WERI-Rb-1 (cell line): ENCODE measurements at regions not wholly inside any gene's neighbourhood (a gene's known extent, or its start where the extent isn't known, plus 50 kb on each side); places are given as distances from the start of the nearest gene placed in this dataset.

Experiments used
- DNase-seq: peaks from one replicate; pipeline ENCODE4 v3.0.0-alpha.2; 2020
- H3K27ac ChIP-seq: fragments of 250-450 bp; sonication (Bioruptor Pico); 2 replicates; pipeline ENCODE4 v1.5.1; 2020; ENCODE audit warnings: mild to moderate bottlenecking, moderate library complexity
- H3K27me3 ChIP-seq: fragments of 250-450 bp; sonication (Bioruptor Pico); 2 replicates; pipeline ENCODE4 v1.5.1; 2021; ENCODE audit warnings: mild to moderate bottlenecking, low read depth, moderate library complexity; ENCODE audit not compliant: insufficient read depth, severe bottlenecking
- H3K36me3 ChIP-seq: fragments of 250-450 bp; sonication (Bioruptor Pico); 2 replicates; pipeline ENCODE4 v1.5.1; 2020; ENCODE audit warnings: mild to moderate bottlenecking, moderate library complexity
- H3K4me3 ChIP-seq: 2 replicates; pipeline ENCODE4 v1.5.1; 2011; ENCODE audit warnings: low read depth, mild to moderate bottlenecking, control low read depth, low read length
- H3K9me3 ChIP-seq: fragments of 250-450 bp; sonication (Bioruptor Pico); 2 replicates; pipeline ENCODE4 v1.5.1; 2021; ENCODE audit warnings: mild to moderate bottlenecking, moderate library complexity; ENCODE audit not compliant: severe bottlenecking
- CTCF ChIP-seq: IDR thresholded peaks from 2 replicates; pipeline ENCODE4 v1.5.1; 2011; ENCODE audit warnings: low read depth, mild to moderate bottlenecking, control low read depth, inconsistent platforms, low read length

GRCh38 chr12:63068857-63069442, 82.1 kb downstream of the AVPR1A start:
- no peaks in the 10 kb centered on the region for H3K27me3 ChIP-seq
- H3K27ac ChIP-seq, result no peak overlapping the region
- DNase-seq, result no peak
- TF ChIP-seq CTCF, result peak; percentile 27; the same call in 1 of the 2 replicates
- no peak overlapping the region for H3K4me3 ChIP-seq
- H3K9me3 ChIP-seq, result no peaks in the 10 kb centered on the region
- H3K36me3 ChIP-seq, result no peaks in the 10 kb centered on the region

- TF ChIP-seq CTCF, result no peak
- H3K4me3 ChIP-seq, result no peak overlapping the region
- no peaks in the 10 kb centered on the region for H3K9me3 ChIP-seq
- no peaks in the 10 kb centered on the region for H3K27me3 ChIP-seq
- H3K36me3 ChIP-seq, result no peaks in the 10 kb centered on the region
- no peak overlapping the region for H3K27ac ChIP-seq
- no peak for DNase-seq
These were observed 84.2 kb downstream of the AVPR1A start for GRCh38 chr12:63066782-63067181.

GRCh38 chr12:63066136-63066535, 84.9 kb downstream of the AVPR1A start:
- Histone ChIP-seq H3K27me3 (no peaks in the 10 kb centered on the region), H3K27ac (no peak overlapping the region), H3K36me3 (no peaks in the 10 kb centered on the region), H3K9me3 (no peaks in the 10 kb centered on the region), H3K4me3 (no peak overlapping the region)
- no peak for TF ChIP-seq CTCF
- DNase-seq, result no peak

GRCh38 chr12:63064080-63064479, 86.9 kb downstream of the AVPR1A start:
- Histone ChIP-seq H3K27ac (no peak overlapping the region), H3K9me3 (no peaks in the 10 kb centered on the region), H3K4me3 (no peak overlapping the region), H3K27me3 (no peaks in the 10 kb centered on the region), H3K36me3 (no peaks in the 10 kb centered on the region)
- DNase-seq, result no peak
- no peak for TF ChIP-seq CTCF

GRCh38 chr12:63056649-63057048, 94.4 kb downstream of the AVPR1A start:
- no peak for DNase-seq
- no peaks in the 10 kb centered on the region for H3K27me3 ChIP-seq
- H3K27ac ChIP-seq, result no peak overlapping the region
- H3K9me3 ChIP-seq, result no peaks in the 10 kb centered on the region
- no peak overlapping the region for H3K4me3 ChIP-seq
- no peak for TF ChIP-seq CTCF
- H3K36me3 ChIP-seq, result no peaks in the 10 kb centered on the region

GRCh38 chr12:63052696-63053095, 98.3 kb downstream of the AVPR1A start:
- no peak for DNase-seq
- TF ChIP-seq CTCF, result no peak
- Histone ChIP-seq H3K36me3 (no peaks in the 10 kb centered on the region), H3K9me3 (no peaks in the 10 kb centered on the region), H3K27me3 (no peaks in the 10 kb centered on the region), H3K27ac (no peak overlapping the region), H3K4me3 (no peak overlapping the region)
